ENCODE measurements at regions not wholly inside any gene's neighbourhood (a gene's known extent, or its start where the extent isn't known, plus 50 kb on each side); places are given as distances from the start of the nearest gene placed in this dataset.

DNA sequence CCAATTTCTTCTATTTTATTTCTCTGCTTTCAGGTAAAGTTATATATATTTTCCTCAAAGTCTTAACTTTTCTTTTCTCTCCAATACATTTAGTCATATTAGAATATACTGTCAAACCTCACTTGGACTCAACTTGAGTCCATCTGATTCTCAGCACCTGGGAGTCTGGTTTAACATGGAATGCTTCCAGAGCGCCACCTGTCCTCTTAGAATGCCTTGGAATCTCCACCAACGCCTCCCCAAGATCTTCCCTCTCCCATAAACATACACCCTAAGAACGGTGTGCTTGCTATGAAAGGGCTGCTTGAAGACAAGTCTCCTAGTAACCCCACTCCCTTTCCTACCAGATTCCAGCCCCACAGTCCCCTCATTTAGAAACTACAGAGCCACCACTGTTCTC lies 229.1 kb upstream of the MKLN1 start:
- TF ChIP-seq POLR2A (IDR thresholded peaks at IDR 0.05) (no peak), EP300 (IDR thresholded peaks at IDR 0.05) (no peak), POLR2AphosphoS5 (IDR thresholded peaks at IDR 0.05) (no peak)
- TF ChIP-seq, protein P1, sequence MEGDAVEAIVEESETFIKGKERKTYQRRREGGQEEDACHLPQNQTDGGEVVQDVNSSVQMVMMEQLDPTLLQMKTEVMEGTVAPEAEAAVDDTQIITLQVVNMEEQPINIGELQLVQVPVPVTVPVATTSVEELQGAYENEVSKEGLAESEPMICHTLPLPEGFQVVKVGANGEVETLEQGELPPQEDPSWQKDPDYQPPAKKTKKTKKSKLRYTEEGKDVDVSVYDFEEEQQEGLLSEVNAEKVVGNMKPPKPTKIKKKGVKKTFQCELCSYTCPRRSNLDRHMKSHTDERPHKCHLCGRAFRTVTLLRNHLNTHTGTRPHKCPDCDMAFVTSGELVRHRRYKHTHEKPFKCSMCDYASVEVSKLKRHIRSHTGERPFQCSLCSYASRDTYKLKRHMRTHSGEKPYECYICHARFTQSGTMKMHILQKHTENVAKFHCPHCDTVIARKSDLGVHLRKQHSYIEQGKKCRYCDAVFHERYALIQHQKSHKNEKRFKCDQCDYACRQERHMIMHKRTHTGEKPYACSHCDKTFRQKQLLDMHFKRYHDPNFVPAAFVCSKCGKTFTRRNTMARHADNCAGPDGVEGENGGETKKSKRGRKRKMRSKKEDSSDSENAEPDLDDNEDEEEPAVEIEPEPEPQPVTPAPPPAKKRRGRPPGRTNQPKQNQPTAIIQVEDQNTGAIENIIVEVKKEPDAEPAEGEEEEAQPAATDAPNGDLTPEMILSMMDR (IDR thresholded peaks at IDR 0.05): no peak

Measured in upper lobe of left lung (tissue), 4 donors.